ENCODE measurements at regions not wholly inside any gene's neighbourhood (a gene's known extent, or its start where the extent isn't known, plus 50 kb on each side); places are given as distances from the start of the nearest gene placed in this dataset.

DNA sequence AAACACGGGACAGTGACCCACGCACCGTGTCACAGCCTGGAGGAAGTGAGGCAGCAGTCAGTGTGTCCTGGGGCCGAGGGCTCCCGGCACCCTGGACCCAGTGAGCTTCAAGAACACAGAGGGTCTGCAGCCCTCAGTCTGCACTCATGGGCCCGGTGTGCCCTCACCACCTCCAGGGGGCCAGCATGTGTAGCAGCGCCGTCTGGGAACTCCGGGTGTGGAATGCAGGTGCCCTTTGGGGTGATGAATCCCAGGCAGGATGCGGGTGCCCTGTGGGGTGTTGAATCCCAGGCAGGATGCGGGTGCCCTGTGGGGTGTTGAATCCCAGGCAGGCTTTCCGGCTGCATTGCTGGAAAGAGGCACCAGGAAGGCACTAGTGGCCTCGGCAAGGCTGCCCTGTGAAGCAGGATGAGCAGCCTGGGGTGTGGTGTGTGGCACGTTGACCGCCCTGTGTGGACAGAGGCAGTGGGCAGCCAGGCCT is 1399.9 kb downstream of the BRD1 start:
- no peaks in the 10 kb centered on the region for H3K36me3 Mint-ChIP-seq
- H3K27ac Mint-ChIP-seq = no peak overlapping the region
- peaks cover 0 to 25% (median 6%) of the 10 kb centered on the region in 5 donors for H3K27me3 Mint-ChIP-seq
- DNase-seq (no peak), ATAC-seq (no peak)
- H3K4me1 Mint-ChIP-seq = no peaks in the 10 kb centered on the region
- no peak overlapping the region for H3K4me3 Mint-ChIP-seq
- POLR2A ChIA-PET = no interaction called here
- H3K9me3 Mint-ChIP-seq = no peaks in the 10 kb centered on the region

- Mint-ChIP-seq H3K27ac (no peak overlapping the region), H3K36me3 (no peaks in the 10 kb centered on the region), H3K9me3 (no peaks in the 10 kb centered on the region), H3K4me1 (no peaks in the 10 kb centered on the region), H3K27me3 (peaks cover 0 to 25% (median 7%) of the 10 kb centered on the region in 5 donors), H3K4me3 (no peak overlapping the region)
- POLR2A ChIA-PET = no interaction called here
- ATAC-seq (no peak), DNase-seq (no peak)
Observed at GRCh38 chr22:48426466-48427380, 1401.0 kb downstream of the BRD1 start.

DNA sequence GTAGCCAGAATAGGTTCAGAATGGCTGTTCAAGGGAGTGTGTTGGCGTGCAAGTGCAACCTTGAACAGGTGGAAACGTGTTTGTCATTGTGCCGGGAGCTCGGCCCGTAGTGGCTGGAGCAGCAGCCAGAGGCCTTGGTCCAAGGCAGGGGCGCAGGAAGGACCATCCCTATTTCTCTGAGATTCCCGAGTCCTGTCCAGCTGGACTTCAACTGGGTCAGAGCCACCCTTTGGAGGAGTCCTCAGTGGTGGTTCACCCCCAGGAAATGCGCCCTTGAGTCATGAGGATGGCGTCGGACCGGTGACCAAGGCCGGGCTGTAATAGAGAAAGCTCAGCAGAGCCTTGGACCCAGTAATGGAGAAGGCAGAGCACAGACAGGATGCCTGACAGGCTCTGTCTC is 1402.0 kb downstream of the BRD1 start:
- no peak overlapping the region for H3K4me3 Mint-ChIP-seq
- no peak for ATAC-seq
- no peak for DNase-seq
- H3K27ac Mint-ChIP-seq = no peak overlapping the region
- H3K9me3 Mint-ChIP-seq = no peaks in the 10 kb centered on the region
- no peaks in the 10 kb centered on the region for H3K4me1 Mint-ChIP-seq
- peaks cover 0 to 25% (median 7%) of the 10 kb centered on the region in 5 donors for H3K27me3 Mint-ChIP-seq
- H3K36me3 Mint-ChIP-seq = no peaks in the 10 kb centered on the region
- POLR2A ChIA-PET = no interaction called here

GRCh38 chr22:48425091-48425506 is 1402.6 kb downstream of the BRD1 start:
- Mint-ChIP-seq H3K27me3 (peaks cover 0 to 31% (median 7%) of the 10 kb centered on the region in 5 donors), H3K27ac (no peak overlapping the region), H3K36me3 (no peaks in the 10 kb centered on the region), H3K9me3 (no peaks in the 10 kb centered on the region), H3K4me1 (peaks cover 0 to 1% (median 0%) of the 10 kb centered on the region in 4 donors), H3K4me3 (no peak overlapping the region)
- DNase-seq (no peak), ATAC-seq (no peak)
- POLR2A ChIA-PET = no interaction called here

DNA sequence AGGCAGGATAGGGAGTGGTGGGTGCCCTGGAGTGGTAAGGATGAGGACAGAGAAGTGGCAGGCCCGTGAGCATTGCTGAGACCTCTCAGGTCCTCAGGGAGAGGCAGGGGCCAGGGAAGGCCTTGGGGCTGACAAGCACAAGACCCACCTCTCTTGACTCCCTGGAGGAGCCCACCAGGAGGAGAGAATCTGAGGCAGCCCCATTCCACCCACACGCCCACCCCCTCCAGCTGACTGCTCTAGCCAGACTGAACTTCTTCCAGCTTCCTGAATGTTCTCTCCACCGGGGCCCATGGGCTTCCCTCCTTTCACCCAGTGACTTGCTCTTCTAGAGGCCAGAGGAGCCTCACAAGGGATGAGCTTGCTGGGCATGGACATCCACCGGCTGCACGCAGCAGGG is 1403.0 kb downstream of the BRD1 start:
- H3K4me1 Mint-ChIP-seq = peaks cover 0 to 1% (median 0%) of the 10 kb centered on the region in 4 donors
- H3K36me3 Mint-ChIP-seq = no peaks in the 10 kb centered on the region
- no peak for ATAC-seq
- DNase-seq = no peak
- H3K4me3 Mint-ChIP-seq = no peak overlapping the region
- H3K9me3 Mint-ChIP-seq = no peaks in the 10 kb centered on the region
- peaks cover 0 to 35% (median 7%) of the 10 kb centered on the region in 5 donors for H3K27me3 Mint-ChIP-seq
- H3K27ac Mint-ChIP-seq = no peak overlapping the region
- POLR2A ChIA-PET = no interaction called here

- POLR2A ChIA-PET = no interaction called here
- H3K36me3 Mint-ChIP-seq = no peaks in the 10 kb centered on the region
- H3K27ac Mint-ChIP-seq = no peak overlapping the region
- DNase-seq (no peak), ATAC-seq (no peak)
- peaks cover under 1 to 34% (median 10%) of the 10 kb centered on the region in 5 donors for H3K27me3 Mint-ChIP-seq
- no peak overlapping the region for H3K4me3 Mint-ChIP-seq
- peaks cover 0 to 1% (median 0%) of the 10 kb centered on the region in 4 donors for H3K4me1 Mint-ChIP-seq
- no peaks in the 10 kb centered on the region for H3K9me3 Mint-ChIP-seq
Observed at GRCh38 chr22:48424201-48424627, 1403.5 kb downstream of the BRD1 start.

- DNase-seq = no peak
- H3K4me3 Mint-ChIP-seq = no peak overlapping the region
- H3K9me3 Mint-ChIP-seq = no peaks in the 10 kb centered on the region
- no peak for ATAC-seq
- peaks cover 0 to 1% (median 0%) of the 10 kb centered on the region in 4 donors for H3K4me1 Mint-ChIP-seq
- no peak overlapping the region for H3K27ac Mint-ChIP-seq
- H3K27me3 Mint-ChIP-seq = peaks cover 3 to 36% (median 8%) of the 10 kb centered on the region in 5 donors
- POLR2A ChIA-PET = no interaction called here
- H3K36me3 Mint-ChIP-seq = no peaks in the 10 kb centered on the region
Observed at GRCh38 chr22:48423481-48423911, 1404.2 kb downstream of the BRD1 start.

DNA sequence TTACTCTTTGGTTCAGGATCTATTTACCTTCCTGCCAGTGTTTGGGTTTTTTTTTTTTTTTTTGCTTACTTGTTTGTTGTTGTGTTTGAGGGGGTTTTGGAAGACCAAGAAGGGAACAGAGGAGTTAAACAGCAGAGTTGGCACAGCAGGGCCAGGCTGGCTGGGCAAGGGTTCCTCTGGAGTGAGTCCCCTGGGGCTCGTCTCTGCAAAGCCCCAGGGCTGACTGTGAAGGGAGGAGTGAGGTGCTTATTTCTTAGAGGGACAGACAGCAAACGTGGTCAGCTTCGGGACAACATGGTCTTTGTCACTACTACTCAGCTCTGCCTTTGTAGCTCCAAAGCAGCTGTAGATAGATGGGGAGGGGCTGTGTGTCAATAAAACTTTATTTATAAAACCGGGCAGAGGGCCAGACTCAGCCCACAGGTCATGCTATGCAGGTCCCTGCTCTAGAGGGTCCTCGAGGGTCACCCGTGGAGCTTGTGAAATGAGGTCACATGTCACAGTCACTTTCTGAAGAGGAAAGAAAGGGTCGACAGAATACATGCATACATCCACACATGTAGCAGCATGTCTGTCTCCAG is 1404.7 kb downstream of the BRD1 start:
- H3K4me3 Mint-ChIP-seq = no peak overlapping the region
- peaks cover 0 to 1% (median 0%) of the 10 kb centered on the region in 4 donors for H3K4me1 Mint-ChIP-seq
- ATAC-seq (no peak), DNase-seq (no peak)
- POLR2A ChIA-PET = no interaction called here
- no peaks in the 10 kb centered on the region for H3K36me3 Mint-ChIP-seq
- peaks cover 3 to 36% (median 8%) of the 10 kb centered on the region in 5 donors for H3K27me3 Mint-ChIP-seq
- H3K9me3 Mint-ChIP-seq = no peaks in the 10 kb centered on the region
- no peak overlapping the region for H3K27ac Mint-ChIP-seq

- H3K9me3 Mint-ChIP-seq = no peaks in the 10 kb centered on the region
- H3K36me3 Mint-ChIP-seq = no peaks in the 10 kb centered on the region
- no peak overlapping the region for H3K4me3 Mint-ChIP-seq
- POLR2A ChIA-PET = no interaction called here
- H3K27ac Mint-ChIP-seq = no peak overlapping the region
- DNase-seq (no peak), ATAC-seq (no peak)
- peaks cover 4 to 20% (median 15%) of the 10 kb centered on the region in 5 donors for H3K27me3 Mint-ChIP-seq
- peaks cover 0 to 1% (median 0%) of the 10 kb centered on the region in 4 donors for H3K4me1 Mint-ChIP-seq
Observed at GRCh38 chr22:48418831-48419230, 1408.8 kb downstream of the BRD1 start.

- Mint-ChIP-seq H3K36me3 (no peaks in the 10 kb centered on the region), H3K27me3 (peaks cover 4 to 26% (median 18%) of the 10 kb centered on the region in 5 donors), H3K9me3 (no peaks in the 10 kb centered on the region), H3K4me3 (no peak overlapping the region), H3K4me1 (peaks cover 0 to 1% (median 0%) of the 10 kb centered on the region in 4 donors), H3K27ac (no peak overlapping the region)
- DNase-seq (no peak), ATAC-seq (no peak)
- POLR2A ChIA-PET = no interaction called here
Observed at GRCh38 chr22:48417225-48418070, 1410.2 kb downstream of the BRD1 start.

- H3K27me3 Mint-ChIP-seq = peaks cover 4 to 29% (median 17%) of the 10 kb centered on the region in 5 donors
Observed at GRCh38 chr22:48416396-48417224, 1411.1 kb downstream of the BRD1 start.

DNA sequence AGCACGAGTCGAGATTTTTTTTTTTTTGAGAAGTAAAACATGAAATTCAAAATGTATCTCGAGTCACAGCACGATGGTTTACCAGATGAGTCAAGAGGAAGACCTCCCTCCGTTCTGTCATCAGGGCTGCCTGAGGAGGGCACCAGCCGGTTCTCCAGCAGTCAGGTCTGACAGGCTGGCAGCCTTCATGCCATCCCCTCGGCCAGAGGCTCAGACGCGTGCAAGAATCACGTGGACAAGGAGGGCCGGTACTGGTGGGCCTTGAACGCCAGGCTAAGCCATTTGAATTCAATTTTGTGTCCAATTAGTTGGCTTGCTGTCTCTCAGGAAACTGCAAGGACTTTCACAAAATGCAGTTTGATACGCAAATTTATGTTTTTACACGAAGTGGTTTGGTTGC is 1412.2 kb downstream of the BRD1 start:
- Mint-ChIP-seq H3K27me3 (peaks cover 4 to 36% (median 16%) of the 10 kb centered on the region in 5 donors), H3K4me3 (no peak overlapping the region), H3K9me3 (peaks cover 0 to 2% (median 0%) of the 10 kb centered on the region in 9 donors), H3K4me1 (peaks cover 0 to 1% (median 0%) of the 10 kb centered on the region in 4 donors), H3K36me3 (no peaks in the 10 kb centered on the region), H3K27ac (no peak overlapping the region)
- ATAC-seq (no peak), DNase-seq (no peak)
- POLR2A ChIA-PET = no interaction called here

More at GRCh38 chr22:48416396-48417224, 1411.1 kb downstream of the BRD1 start:
- DNase-seq (no peak), ATAC-seq (no peak)
- Mint-ChIP-seq H3K4me3 (no peak overlapping the region), H3K36me3 (no peaks in the 10 kb centered on the region), H3K27ac (no peak overlapping the region), H3K4me1 (peaks cover 0 to 1% (median 0%) of the 10 kb centered on the region in 4 donors), H3K9me3 (no peaks in the 10 kb centered on the region)
- POLR2A ChIA-PET = no interaction called here

Measured in naive thymus-derived CD8-positive, alpha-beta T cell (primary cell).